CD4-positive, alpha-beta T cell (primary cell): ENCODE measurements at regions not wholly inside any gene's neighbourhood (a gene's known extent, or its start where the extent isn't known, plus 50 kb on each side); places are given as distances from the start of the nearest gene placed in this dataset.

Experiments
- ATAC-seq: fragments of 200-7000 bp; cut with Tn5 transposase; one replicate; pipeline ENCODE4 v1.10.0; 2022; ENCODE audit warnings: mild to moderate bottlenecking; ENCODE audit not compliant: poor library complexity
- CTCF ChIA-PET: fragments of 350-600 bp; sonication (Branson Sonifier 250); formaldehyde crosslinking; loops from one replicate; lab custom pipeline; 2021; ENCODE audit warnings: antibody characterized with exemption, inconsistent platforms; lab: Charles Lee
- POLR2A ChIA-PET: fragments of 350-600 bp; sonication (Branson Sonifier 250); formaldehyde crosslinking; loops from one replicate; lab custom pipeline; 2021; ENCODE audit warnings: antibody characterized with exemption, inconsistent platforms; lab: Charles Lee
- DNase-seq, 14 experiments: peaks; one replicate each; pipeline ENCODE4 v3.0.0-alpha.2; 2013 to 2020; ENCODE audit warnings: mixed read lengths in 2 of 14
- H3K27ac ChIP-seq, 2 donors: one replicate each; pipeline versions ENCODE4 v1.5.1 to v1.7.0; 2013; ENCODE audit warnings: low read length in 2 of 2, low read depth in 1 of 2, mild to moderate bottlenecking in 1 of 2
- H3K27me3 ChIP-seq, 2 experiments: 1 replicate in 1 of 2; 2 replicates in 1 of 2; pipeline versions ENCODE4 v1.6.1 to v1.7.0; 2013; ENCODE audit warnings: low read length in 2 of 2, control low read depth in 1 of 2, mild to moderate bottlenecking in 1 of 2, moderate library complexity in 1 of 2; ENCODE audit not compliant: insufficient read depth in 2 of 2, control insufficient read depth in 1 of 2
- H3K36me3 ChIP-seq: one replicate; pipeline ENCODE4 v1.6.1; 2013; ENCODE audit warnings: low read length, control low read depth; ENCODE audit not compliant: insufficient read depth
- H3K4me1 ChIP-seq: one replicate; pipeline ENCODE4 v1.6.1; 2013; ENCODE audit warnings: low read length, control low read depth; ENCODE audit not compliant: insufficient read depth
- H3K4me3 ChIP-seq: one replicate; pipeline ENCODE4 v1.5.1; 2013; ENCODE audit warnings: mild to moderate bottlenecking, low read length, moderate library complexity
- H3K9me3 ChIP-seq, 2 experiments: 1 replicate in 1 of 2; 2 replicates in 1 of 2; pipeline versions ENCODE4 v1.6.1 to v1.7.0; 2013; ENCODE audit warnings: low read length in 2 of 2, mild to moderate bottlenecking in 2 of 2, control low read depth in 1 of 2, moderate library complexity in 1 of 2; ENCODE audit not compliant: control insufficient read depth in 1 of 2, insufficient read depth in 1 of 2
- H3K27ac Mint-ChIP-seq: one replicate; pipeline ENCODE4 v1.8.0; 2020; ENCODE audit warnings: mixed read lengths
- H3K27me3 Mint-ChIP-seq: one replicate; pipeline ENCODE4 v1.8.0; 2021; ENCODE audit warnings: mixed read lengths
- H3K36me3 Mint-ChIP-seq: one replicate; pipeline ENCODE4 v1.8.0; 2021; ENCODE audit warnings: low read depth, mixed read lengths
- H3K4me1 Mint-ChIP-seq: one replicate; pipeline ENCODE4 v1.8.0; 2021; ENCODE audit warnings: low read depth, mixed read lengths
- H3K4me3 Mint-ChIP-seq: one replicate; pipeline ENCODE4 v1.8.0; 2020; ENCODE audit warnings: mild to moderate bottlenecking, mixed read lengths
- H3K9me3 Mint-ChIP-seq: one replicate; pipeline ENCODE4 v1.8.0; 2020; ENCODE audit warnings: mixed read lengths
- CTCF ChIP-seq: fragments of 200-600 bp; IDR thresholded peaks from one replicate; pipeline ENCODE4 v1.8.0; 2022; ENCODE audit warnings: antibody characterized with exemption, mild to moderate bottlenecking
- intact Hi-C, 2 experiments: fragments of 100-400 bp; cut with DNase I in 1 of 2; cut with micrococcal nuclease in 1 of 2; formaldehyde crosslinking; loops; one replicate each; pipeline versions ENCODE4 v1.15.1 to v1.9.0; 2023 to 2025; cut with DNase I, micrococcal nuclease

GRCh38 chr5:39484673-39485072, 59.9 kb upstream of the DAB2 start:
- Histone ChIP-seq H3K27ac (no peak overlapping the region), H3K9me3 (peaks cover 0 to 4% of the 10 kb centered on the region in 2 experiments), H3K4me3 (no peak overlapping the region), H3K27me3 (peaks cover 0 to 2% of the 10 kb centered on the region in 2 experiments), H3K4me1 (no peaks in the 10 kb centered on the region), H3K36me3 (no peaks in the 10 kb centered on the region)
- H3K4me3 Mint-ChIP-seq, result no peak overlapping the region
- H3K27me3 Mint-ChIP-seq, result peaks cover 14% of the 10 kb centered on the region
- ChIA-PET CTCF (no interaction called here), POLR2A (no interaction called here)
- no peaks in the 10 kb centered on the region for H3K9me3 Mint-ChIP-seq
- DNase-seq (no peak), ATAC-seq (no peak)
- TF ChIP-seq CTCF, result no peak
- H3K27ac Mint-ChIP-seq, result no peak overlapping the region
- H3K36me3 Mint-ChIP-seq, result no peaks in the 10 kb centered on the region
- no peaks in the 10 kb centered on the region for H3K4me1 Mint-ChIP-seq
- intact Hi-C loops, result no loop called here

DNA sequence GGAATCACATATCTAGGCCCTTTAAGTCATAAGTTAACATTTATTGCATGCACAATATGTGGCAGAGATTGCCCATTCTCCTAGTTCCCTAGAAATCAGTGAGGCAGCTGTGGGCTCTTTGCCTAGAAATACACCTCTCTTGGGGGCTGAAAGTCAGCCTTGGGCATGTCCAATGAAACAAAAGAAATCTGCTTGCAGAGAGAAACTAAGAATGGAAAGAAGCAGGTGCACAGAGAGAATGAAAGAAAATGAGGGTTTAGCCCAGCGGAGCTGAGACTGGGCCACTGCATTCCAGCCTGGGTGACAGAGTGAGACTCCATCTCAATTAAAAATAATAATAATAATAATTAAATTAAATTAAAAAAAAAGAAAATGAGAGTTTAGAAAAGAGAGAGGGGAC, 57.3 kb upstream of the DAB2 start:
- no peak overlapping the region for H3K27ac ChIP-seq
- Mint-ChIP-seq H3K27me3 (peaks cover 14% of the 10 kb centered on the region), H3K36me3 (no peaks in the 10 kb centered on the region), H3K4me3 (no peak overlapping the region), H3K4me1 (no peaks in the 10 kb centered on the region), H3K9me3 (no peaks in the 10 kb centered on the region), H3K27ac (no peak overlapping the region)
- intact Hi-C loops, result no loop called here
- peaks cover 0 to 5% of the 10 kb centered on the region in 2 experiments for H3K27me3 ChIP-seq
- no peaks in the 10 kb centered on the region for H3K9me3 ChIP-seq
- no peak for ATAC-seq
- ChIA-PET POLR2A (no interaction called here), CTCF (no interaction called here)
- no peaks in the 10 kb centered on the region for H3K4me1 ChIP-seq
- no peak for DNase-seq
- H3K4me3 ChIP-seq, result no peak overlapping the region
- no peaks in the 10 kb centered on the region for H3K36me3 ChIP-seq
- TF ChIP-seq CTCF, result no peak

GRCh38 chr5:39479537-39479936, 54.8 kb upstream of the DAB2 start:
- POLR2A ChIA-PET, result no interaction called here
- no peaks in the 10 kb centered on the region for H3K9me3 Mint-ChIP-seq
- H3K36me3 ChIP-seq, result no peaks in the 10 kb centered on the region
- H3K4me3 ChIP-seq, result no peak overlapping the region
- intact Hi-C loops, result no loop called here
- no peaks in the 10 kb centered on the region for H3K4me1 Mint-ChIP-seq
- no peaks in the 10 kb centered on the region for H3K4me1 ChIP-seq
- H3K27me3 Mint-ChIP-seq, result peaks cover 5% of the 10 kb centered on the region
- DNase-seq (no peak), ATAC-seq (no peak)
- H3K27me3 ChIP-seq, result peaks cover 0 to 5% of the 10 kb centered on the region in 2 experiments
- H3K27ac Mint-ChIP-seq, result no peak overlapping the region
- no peak for TF ChIP-seq CTCF
- no peak overlapping the region for H3K4me3 Mint-ChIP-seq
- H3K9me3 ChIP-seq, result no peaks in the 10 kb centered on the region
- H3K27ac ChIP-seq, result no peak overlapping the region
- H3K36me3 Mint-ChIP-seq, result no peaks in the 10 kb centered on the region
- CTCF ChIA-PET, result no interaction called here
